ENCODE measurements at regions not wholly inside any gene's neighbourhood (a gene's known extent, or its start where the extent isn't known, plus 50 kb on each side); places are given as distances from the start of the nearest gene placed in this dataset.
"Not testable (repeated sequence)": the region's sequence is repeated elsewhere in the genome, so short reads cannot be mapped to it uniquely, and the experiment has no call there.

- no peak for DNase-seq
These were observed 521.7 kb upstream of the AUTS2 start for GRCh38 chr7:69076566-69076965.

GRCh38 chr7:69078997-69079769 lies 519.1 kb upstream of the AUTS2 start:
- DNase-seq = no peak

- not testable (repeated sequence) for DNase-seq
These were observed 511.0 kb upstream of the AUTS2 start for GRCh38 chr7:69087281-69087680.

DNA sequence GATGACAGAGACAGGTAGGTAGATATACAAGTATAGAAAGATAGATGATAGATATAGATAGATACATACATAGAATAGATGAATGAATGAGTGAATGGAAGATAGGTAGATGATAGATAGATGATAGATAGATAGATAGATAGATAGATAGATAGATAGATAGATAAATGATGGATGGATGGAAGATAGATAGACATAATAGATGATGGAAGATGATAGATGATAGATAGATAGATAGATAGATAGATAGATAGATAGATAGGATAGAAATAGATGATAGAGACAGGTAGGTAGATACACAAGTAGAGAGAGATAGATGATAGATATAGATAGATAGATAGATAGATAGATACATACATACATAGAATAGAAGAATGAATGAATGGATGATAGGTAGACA lies 510.1 kb upstream of the AUTS2 start:
- no peak for DNase-seq

- no peak for DNase-seq
These were observed 507.3 kb upstream of the AUTS2 start for GRCh38 chr7:69090936-69091335.

DNA sequence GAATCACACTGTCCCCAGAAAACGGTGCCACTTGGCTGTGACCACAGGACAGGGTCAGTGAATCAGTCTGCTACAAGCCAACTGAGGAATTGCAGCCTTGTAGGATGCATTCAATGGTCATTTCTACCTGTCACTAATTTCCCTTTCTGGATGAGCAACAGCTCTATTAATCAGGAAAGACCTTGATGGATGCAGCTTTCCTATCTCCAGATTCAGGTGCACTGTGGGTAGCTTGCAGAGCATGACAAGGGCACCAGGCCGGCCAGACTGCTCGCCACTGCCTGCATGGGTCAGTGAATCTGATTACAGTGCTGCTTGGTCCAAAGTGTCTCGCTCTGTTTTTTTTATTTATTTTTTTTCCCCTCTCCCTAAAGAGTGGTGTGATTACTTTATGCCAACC lies 506.8 kb upstream of the AUTS2 start:
- no peak for DNase-seq

- no peak for DNase-seq
These were observed 503.1 kb upstream of the AUTS2 start for GRCh38 chr7:69095127-69095526.

GRCh38 chr7:69095649-69096048 lies 502.6 kb upstream of the AUTS2 start:
- DNase-seq = no peak

DNA sequence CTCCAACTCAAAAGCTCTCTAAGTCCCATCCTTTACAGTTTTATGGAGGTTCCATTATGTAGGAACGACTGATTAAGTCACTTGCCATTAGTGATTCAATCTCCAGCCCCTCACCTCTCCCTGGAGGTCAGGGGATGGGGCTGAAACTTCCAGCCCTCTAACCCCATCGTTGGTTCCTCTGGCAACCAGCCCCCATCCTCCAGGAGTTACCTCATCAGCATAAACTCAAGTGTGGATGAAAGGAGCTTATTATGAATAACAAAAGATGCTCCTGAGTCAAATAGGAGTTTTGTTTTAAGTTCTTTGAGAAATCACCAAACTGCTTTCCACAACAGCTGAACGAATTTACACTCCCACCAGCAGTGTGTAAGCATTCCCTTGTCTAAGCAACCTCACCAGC lies 494.3 kb upstream of the AUTS2 start:
- no peak for DNase-seq

GRCh38 chr7:69105092-69105491 lies 493.2 kb upstream of the AUTS2 start:
- DNase-seq = no peak

DNA sequence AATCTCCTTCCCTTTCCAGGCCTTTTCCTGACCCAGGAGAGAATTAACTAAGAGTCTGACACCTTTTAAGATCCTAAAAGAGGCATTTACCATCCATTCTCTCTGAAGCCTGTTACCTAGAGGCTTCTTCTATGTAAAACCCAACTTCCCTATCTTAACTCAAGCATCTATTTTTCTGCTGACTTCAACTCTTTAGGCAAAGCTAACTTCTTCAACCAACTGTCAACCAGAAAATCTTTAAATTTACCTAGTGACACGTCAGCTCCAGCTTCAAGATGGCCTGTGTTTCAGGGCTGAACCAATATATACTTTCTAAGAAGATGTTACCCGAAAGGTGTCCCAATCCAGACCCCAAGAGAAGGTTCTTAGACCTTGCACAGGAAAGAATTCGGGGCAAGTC lies 492.3 kb upstream of the AUTS2 start:
- no peak for DNase-seq

GRCh38 chr7:69106449-69106848 lies 491.8 kb upstream of the AUTS2 start:
- not testable (repeated sequence) for DNase-seq

GRCh38 chr7:69106946-69107345 lies 491.3 kb upstream of the AUTS2 start:
- not testable (repeated sequence) for DNase-seq

DNA sequence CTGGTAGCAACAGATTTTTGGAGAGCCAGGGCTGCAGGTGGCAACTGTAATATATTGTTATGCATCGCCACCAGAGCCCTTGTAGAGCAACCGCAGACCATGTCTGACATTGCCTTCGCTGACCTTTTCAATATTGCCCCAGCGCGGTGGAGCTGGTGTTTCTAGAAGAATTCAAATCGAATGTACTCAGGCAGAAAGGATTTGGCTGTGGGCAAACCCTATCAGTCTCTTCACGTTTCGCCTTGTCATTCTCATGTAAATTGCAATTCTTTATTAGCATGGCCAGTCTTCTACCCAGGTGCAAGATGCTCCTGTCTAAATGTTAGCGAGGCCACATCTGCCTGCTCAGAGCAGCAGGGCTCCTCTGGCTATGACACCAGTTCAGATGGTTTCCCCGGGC lies 490.2 kb upstream of the AUTS2 start:
- no peak for DNase-seq

GRCh38 chr7:69109246-69109645 lies 489.0 kb upstream of the AUTS2 start:
- DNase-seq = no peak

GRCh38 chr7:69109879-69110278 lies 488.4 kb upstream of the AUTS2 start:
- DNase-seq = no peak

DNA sequence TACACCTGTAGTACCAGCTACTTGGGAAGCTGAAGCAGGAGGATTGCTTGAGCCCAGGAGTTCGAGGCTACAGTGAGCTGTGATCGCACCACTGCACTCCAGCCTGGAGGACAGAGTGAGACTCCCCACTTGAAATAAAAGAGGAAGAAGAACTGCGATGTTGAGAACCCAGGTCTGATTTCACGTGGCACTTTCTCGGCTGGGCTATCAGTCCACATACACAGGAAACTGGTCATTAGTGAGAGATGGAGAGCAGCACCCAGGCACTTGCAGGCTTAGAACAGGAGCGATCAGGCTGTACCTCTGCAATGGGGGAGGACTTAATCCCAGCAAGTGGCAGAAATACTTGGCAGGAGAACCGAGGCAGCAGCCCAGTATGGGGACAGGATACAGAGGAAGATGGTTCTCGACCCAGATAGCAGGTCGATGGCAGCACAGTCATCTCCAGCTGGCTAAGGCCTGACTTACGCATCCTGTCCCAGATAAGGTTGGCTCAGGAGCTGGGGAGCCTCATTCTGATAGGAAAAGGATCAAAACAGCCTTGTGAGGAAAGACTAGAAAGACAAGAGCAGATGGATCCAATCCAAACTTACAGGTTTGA lies 487.7 kb upstream of the AUTS2 start:
- no peak for DNase-seq

DNA sequence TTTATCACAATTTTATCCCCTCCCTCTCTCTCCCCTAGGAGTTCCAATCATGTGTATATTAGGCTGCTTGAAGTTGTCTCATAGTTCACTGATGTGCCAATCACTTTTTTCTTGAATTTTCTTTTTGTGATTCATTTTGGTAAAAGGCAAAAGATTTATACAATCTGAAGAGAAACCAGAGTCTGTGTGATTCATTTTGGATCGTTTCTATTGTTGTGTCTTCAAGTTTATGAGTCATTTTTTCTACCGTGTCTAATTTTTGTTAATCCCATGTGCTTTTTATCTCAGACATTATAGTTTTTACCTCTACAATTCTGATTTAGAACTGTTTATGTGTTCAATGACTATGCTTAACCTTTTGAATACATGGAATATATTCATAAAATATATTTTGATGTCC lies 483.9 kb upstream of the AUTS2 start:
- no peak for DNase-seq

DNA sequence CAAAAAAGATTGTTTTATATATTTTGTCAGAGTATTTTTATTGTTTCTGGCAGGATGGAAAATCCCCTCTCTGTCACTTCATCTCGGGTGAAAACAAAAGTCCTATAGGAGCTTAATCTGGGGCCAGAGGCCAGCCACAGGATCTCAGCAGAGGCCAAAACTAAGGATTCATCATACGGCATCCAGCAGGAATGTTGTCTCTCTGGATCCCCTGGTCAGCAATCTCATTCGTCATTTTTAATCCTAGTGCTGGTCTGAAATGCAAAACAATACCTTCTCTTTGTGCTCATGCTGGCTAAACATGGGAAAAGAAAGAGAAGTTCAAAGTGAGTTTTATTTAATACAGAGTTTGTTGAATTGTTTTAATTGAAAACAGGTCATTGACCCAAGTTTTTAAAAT lies 482.5 kb upstream of the AUTS2 start:
- no peak for DNase-seq

GRCh38 chr7:69116196-69116595 lies 482.1 kb upstream of the AUTS2 start:
- DNase-seq = not testable (repeated sequence)

GRCh38 chr7:69122953-69123352 lies 475.3 kb upstream of the AUTS2 start:
- no peak for DNase-seq

DNA sequence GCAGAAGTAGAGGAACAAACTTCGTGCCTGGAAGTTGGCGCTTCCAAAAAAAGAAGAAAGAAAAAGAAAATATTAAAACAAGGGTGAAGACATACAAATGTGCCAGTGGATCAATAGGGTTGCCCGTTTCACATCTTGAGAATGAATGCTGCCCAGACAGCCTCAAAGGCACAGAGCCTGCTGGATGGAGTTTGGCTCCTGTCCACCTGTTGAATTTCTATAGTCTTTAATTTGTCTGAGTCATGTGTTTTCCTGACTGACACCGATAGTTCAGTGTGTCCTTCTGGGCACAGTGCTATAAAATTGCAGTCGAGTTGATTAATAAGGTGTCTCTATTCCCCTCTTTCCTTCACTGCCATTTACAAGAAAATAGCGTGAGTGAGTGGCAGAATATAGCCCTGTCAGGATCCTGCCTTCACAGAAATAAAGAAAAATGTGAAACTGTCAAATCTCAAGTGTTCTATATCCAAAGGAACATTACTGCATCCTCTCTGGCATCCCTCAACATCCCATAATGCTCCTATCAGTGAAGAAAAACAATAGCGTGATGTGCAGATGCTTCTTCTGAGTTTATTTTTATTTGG lies 471.3 kb upstream of the AUTS2 start:
- no peak for DNase-seq

GRCh38 chr7:69129524-69129923 lies 468.8 kb upstream of the AUTS2 start:
- no peak for DNase-seq

GRCh38 chr7:69129951-69130350 lies 468.3 kb upstream of the AUTS2 start:
- no peak for DNase-seq

GRCh38 chr7:69130396-69130795 lies 467.9 kb upstream of the AUTS2 start:
- DNase-seq = no peak

Measured in GF-D8 (cell line).